WTC11 (cell line): ENCODE measurements at regions not wholly inside any gene's neighbourhood (a gene's known extent, or its start where the extent isn't known, plus 50 kb on each side); places are given as distances from the start of the nearest gene placed in this dataset.

Experiments
- ATAC-seq: fragments of 200-7000 bp; cut with Tn5 transposase; 2 replicates; pipeline ENCODE4 v1.10.0; 2021; ENCODE audit warnings: mild to moderate bottlenecking, moderate library complexity
- CTCF ChIA-PET: fragments of 300-600 bp; sonication (Branson Sonifier 250); formaldehyde crosslinking; loops from one replicate; lab custom pipeline; 2021; ENCODE audit warnings: antibody characterized with exemption; lab: Charles Lee
- POLR2A ChIA-PET: fragments of 350-600 bp; sonication (Branson Sonifier 250); formaldehyde crosslinking; loops from one replicate; lab custom pipeline; 2021; ENCODE audit warnings: antibody characterized with exemption; lab: Charles Lee
- DNase-seq: peaks from one replicate; pipeline ENCODE4 v3.0.0; 2021; ENCODE audit warnings: low spot score
- H3K27ac Mint-ChIP-seq: 2 replicates; pipeline ENCODE4 v1.8.0; 2021; ENCODE audit warnings: mixed read lengths
- H3K27me3 Mint-ChIP-seq: 2 replicates; pipeline ENCODE4 v1.8.0; 2021; ENCODE audit warnings: low read depth, mild to moderate bottlenecking, moderate library complexity, mixed read lengths
- H3K36me3 Mint-ChIP-seq: 2 replicates; pipeline ENCODE4 v1.8.0; 2021; ENCODE audit warnings: mixed read lengths
- H3K4me1 Mint-ChIP-seq: 2 replicates; pipeline ENCODE4 v1.8.0; 2022; ENCODE audit warnings: mixed read lengths
- H3K4me3 Mint-ChIP-seq: 2 replicates; pipeline ENCODE4 v1.8.0; 2021; ENCODE audit warnings: mild to moderate bottlenecking, moderate library complexity, mixed read lengths
- H3K9me3 Mint-ChIP-seq: 2 replicates; pipeline ENCODE4 v1.8.0; 2021; ENCODE audit warnings: mixed read lengths
- ATF6 ChIP-seq: sonication (generic); formaldehyde crosslinking; IDR thresholded peaks from 2 replicates; pipeline ENCODE4 v1.8.1; 2023; ENCODE audit warnings: mild to moderate bottlenecking, missing genetic modification reagents
- CBFB ChIP-seq: sonication (generic); formaldehyde crosslinking; IDR thresholded peaks from 2 replicates; pipeline ENCODE4 v1.8.1; 2022; ENCODE audit warnings: mild to moderate bottlenecking, low read depth, missing genetic modification reagents
- E2F1 ChIP-seq: sonication (generic); formaldehyde crosslinking; IDR thresholded peaks from 2 replicates; pipeline ENCODE4 v1.8.0; 2022; ENCODE audit warnings: mild to moderate bottlenecking, missing genetic modification reagents
- FOXJ3 ChIP-seq: sonication (generic); formaldehyde crosslinking; IDR thresholded peaks from 2 replicates; pipeline ENCODE4 v1.9.0; 2021; ENCODE audit warnings: missing genetic modification reagents, mild to moderate bottlenecking, borderline replicate concordance
- FOXP1 ChIP-seq: sonication (generic); formaldehyde crosslinking; IDR thresholded peaks from 2 replicates; pipeline ENCODE4 v1.8.0; 2022; ENCODE audit warnings: missing genetic modification reagents, mild to moderate bottlenecking, moderate library complexity, borderline replicate concordance
- GRHL2 ChIP-seq: fragments of 250-450 bp; sonication (Bioruptor Pico); IDR thresholded peaks from 2 replicates; pipeline ENCODE4 v1.8.0; 2022; ENCODE audit warnings: mild to moderate bottlenecking, moderate library complexity; ENCODE audit not compliant: insufficient replicate concordance, severe bottlenecking
- NFATC4 ChIP-seq: fragments of 250-450 bp; sonication (Bioruptor Pico); IDR thresholded peaks from 2 replicates; pipeline ENCODE4 v1.9.0; 2021; ENCODE audit warnings: mild to moderate bottlenecking
- NFE2L1 ChIP-seq: sonication (generic); formaldehyde crosslinking; IDR thresholded peaks from 2 replicates; pipeline ENCODE4 v1.8.1; 2023; ENCODE audit warnings: missing genetic modification reagents
- STAT6 ChIP-seq: sonication (generic); formaldehyde crosslinking; conservative IDR thresholded peaks from 2 replicates; pipeline ENCODE4 v1.8.1; 2023; ENCODE audit warnings: mild to moderate bottlenecking, low read depth, missing genetic modification reagents, moderate library complexity
- TCF7 ChIP-seq: sonication (generic); formaldehyde crosslinking; IDR thresholded peaks from 2 replicates; pipeline ENCODE4 v1.8.0; 2022; ENCODE audit warnings: mild to moderate bottlenecking, low read depth, missing genetic modification reagents, moderate library complexity
- TEAD1 ChIP-seq: sonication (generic); formaldehyde crosslinking; IDR thresholded peaks from 2 replicates; pipeline ENCODE4 v1.8.0; 2022; ENCODE audit warnings: mild to moderate bottlenecking, missing genetic modification reagents
- TEAD4 ChIP-seq: sonication (generic); formaldehyde crosslinking; IDR thresholded peaks from 2 replicates; pipeline ENCODE4 v1.8.0; 2022; ENCODE audit warnings: mild to moderate bottlenecking, missing genetic modification reagents
- ZNF219 ChIP-seq: sonication (generic); formaldehyde crosslinking; IDR thresholded peaks from 2 replicates; pipeline ENCODE4 v1.8.0; 2023; ENCODE audit warnings: missing genetic modification reagents, mild to moderate bottlenecking, borderline replicate concordance
- TF ChIP-seq, protein P1 (sequence below): sonication (generic); formaldehyde crosslinking; IDR thresholded peaks from 2 replicates; pipeline ENCODE4 v1.8.0; 2022; ENCODE audit warnings: mild to moderate bottlenecking, missing genetic modification reagents
- TF ChIP-seq, protein P2 (sequence below): sonication (generic); formaldehyde crosslinking; IDR thresholded peaks from 2 replicates; pipeline ENCODE4 v1.8.1; 2022; ENCODE audit warnings: low read depth, missing genetic modification reagents, borderline replicate concordance
- TF ChIP-seq, protein P3 (sequence below): sonication (generic); formaldehyde crosslinking; IDR thresholded peaks from 2 replicates; pipeline ENCODE4 v1.8.1; 2023; ENCODE audit warnings: mild to moderate bottlenecking, missing genetic modification reagents, moderate library complexity
- TF ChIP-seq, protein P4 (sequence below): fragments of 250-450 bp; sonication (Bioruptor Pico); IDR thresholded peaks from 2 replicates; pipeline ENCODE4 v1.9.0; 2021; ENCODE audit warnings: mild to moderate bottlenecking
- TF ChIP-seq, protein P5 (sequence below): sonication (generic); formaldehyde crosslinking; IDR thresholded peaks from 2 replicates; pipeline ENCODE4 v1.8.1; 2023; ENCODE audit warnings: mild to moderate bottlenecking, missing genetic modification reagents, moderate library complexity

- peaks cover 91% of the 10 kb centered on the region for H3K36me3 Mint-ChIP-seq
- H3K27me3 Mint-ChIP-seq: peaks cover 17% of the 10 kb centered on the region
- TF ChIP-seq, protein P1, sequence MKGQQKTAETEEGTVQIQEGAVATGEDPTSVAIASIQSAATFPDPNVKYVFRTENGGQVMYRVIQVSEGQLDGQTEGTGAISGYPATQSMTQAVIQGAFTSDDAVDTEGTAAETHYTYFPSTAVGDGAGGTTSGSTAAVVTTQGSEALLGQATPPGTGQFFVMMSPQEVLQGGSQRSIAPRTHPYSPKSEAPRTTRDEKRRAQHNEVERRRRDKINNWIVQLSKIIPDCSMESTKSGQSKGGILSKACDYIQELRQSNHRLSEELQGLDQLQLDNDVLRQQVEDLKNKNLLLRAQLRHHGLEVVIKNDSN (CRISPR knock-in tag): no peak
- TF ChIP-seq TCF7 (CRISPR knock-in tag): no peak
- no peak for TF ChIP-seq FOXJ3
- no peak for TF ChIP-seq STAT6 (CRISPR knock-in tag)
- TF ChIP-seq E2F1: no peak
- no peak for TF ChIP-seq CBFB (CRISPR knock-in tag)
- TF ChIP-seq GRHL2 (CRISPR knock-in tag): no peak
- no peak for TF ChIP-seq FOXP1 (CRISPR knock-in tag)
- no peak for TF ChIP-seq ATF6 (CRISPR knock-in tag)
- TF ChIP-seq TEAD1 (CRISPR knock-in tag): no peak
- TF ChIP-seq, protein P2, sequence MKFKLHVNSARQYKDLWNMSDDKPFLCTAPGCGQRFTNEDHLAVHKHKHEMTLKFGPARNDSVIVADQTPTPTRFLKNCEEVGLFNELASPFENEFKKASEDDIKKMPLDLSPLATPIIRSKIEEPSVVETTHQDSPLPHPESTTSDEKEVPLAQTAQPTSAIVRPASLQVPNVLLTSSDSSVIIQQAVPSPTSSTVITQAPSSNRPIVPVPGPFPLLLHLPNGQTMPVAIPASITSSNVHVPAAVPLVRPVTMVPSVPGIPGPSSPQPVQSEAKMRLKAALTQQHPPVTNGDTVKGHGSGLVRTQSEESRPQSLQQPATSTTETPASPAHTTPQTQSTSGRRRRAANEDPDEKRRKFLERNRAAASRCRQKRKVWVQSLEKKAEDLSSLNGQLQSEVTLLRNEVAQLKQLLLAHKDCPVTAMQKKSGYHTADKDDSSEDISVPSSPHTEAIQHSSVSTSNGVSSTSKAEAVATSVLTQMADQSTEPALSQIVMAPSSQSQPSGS (CRISPR knock-in tag): no peak
- TF ChIP-seq, protein P3, sequence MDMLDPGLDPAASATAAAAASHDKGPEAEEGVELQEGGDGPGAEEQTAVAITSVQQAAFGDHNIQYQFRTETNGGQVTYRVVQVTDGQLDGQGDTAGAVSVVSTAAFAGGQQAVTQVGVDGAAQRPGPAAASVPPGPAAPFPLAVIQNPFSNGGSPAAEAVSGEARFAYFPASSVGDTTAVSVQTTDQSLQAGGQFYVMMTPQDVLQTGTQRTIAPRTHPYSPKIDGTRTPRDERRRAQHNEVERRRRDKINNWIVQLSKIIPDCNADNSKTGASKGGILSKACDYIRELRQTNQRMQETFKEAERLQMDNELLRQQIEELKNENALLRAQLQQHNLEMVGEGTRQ (CRISPR knock-in tag): no peak
- no peak for TF ChIP-seq TEAD4
- TF ChIP-seq NFE2L1 (CRISPR knock-in tag): no peak
- TF ChIP-seq, protein P4, sequence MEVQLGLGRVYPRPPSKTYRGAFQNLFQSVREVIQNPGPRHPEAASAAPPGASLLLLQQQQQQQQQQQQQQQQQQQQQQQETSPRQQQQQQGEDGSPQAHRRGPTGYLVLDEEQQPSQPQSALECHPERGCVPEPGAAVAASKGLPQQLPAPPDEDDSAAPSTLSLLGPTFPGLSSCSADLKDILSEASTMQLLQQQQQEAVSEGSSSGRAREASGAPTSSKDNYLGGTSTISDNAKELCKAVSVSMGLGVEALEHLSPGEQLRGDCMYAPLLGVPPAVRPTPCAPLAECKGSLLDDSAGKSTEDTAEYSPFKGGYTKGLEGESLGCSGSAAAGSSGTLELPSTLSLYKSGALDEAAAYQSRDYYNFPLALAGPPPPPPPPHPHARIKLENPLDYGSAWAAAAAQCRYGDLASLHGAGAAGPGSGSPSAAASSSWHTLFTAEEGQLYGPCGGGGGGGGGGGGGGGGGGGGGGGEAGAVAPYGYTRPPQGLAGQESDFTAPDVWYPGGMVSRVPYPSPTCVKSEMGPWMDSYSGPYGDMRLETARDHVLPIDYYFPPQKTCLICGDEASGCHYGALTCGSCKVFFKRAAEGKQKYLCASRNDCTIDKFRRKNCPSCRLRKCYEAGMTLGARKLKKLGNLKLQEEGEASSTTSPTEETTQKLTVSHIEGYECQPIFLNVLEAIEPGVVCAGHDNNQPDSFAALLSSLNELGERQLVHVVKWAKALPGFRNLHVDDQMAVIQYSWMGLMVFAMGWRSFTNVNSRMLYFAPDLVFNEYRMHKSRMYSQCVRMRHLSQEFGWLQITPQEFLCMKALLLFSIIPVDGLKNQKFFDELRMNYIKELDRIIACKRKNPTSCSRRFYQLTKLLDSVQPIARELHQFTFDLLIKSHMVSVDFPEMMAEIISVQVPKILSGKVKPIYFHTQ (CRISPR knock-in tag): no peak
- no peak for TF ChIP-seq ZNF219 (CRISPR knock-in tag)
- TF ChIP-seq, protein P5, sequence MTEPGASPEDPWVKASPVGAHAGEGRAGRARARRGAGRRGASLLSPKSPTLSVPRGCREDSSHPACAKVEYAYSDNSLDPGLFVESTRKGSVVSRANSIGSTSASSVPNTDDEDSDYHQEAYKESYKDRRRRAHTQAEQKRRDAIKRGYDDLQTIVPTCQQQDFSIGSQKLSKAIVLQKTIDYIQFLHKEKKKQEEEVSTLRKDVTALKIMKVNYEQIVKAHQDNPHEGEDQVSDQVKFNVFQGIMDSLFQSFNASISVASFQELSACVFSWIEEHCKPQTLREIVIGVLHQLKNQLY (CRISPR knock-in tag): no peak
- TF ChIP-seq NFATC4 (CRISPR knock-in tag): no peak
- POLR2A ChIA-PET: no interaction called here
- DNase-seq (no peak), ATAC-seq (no peak)
- H3K9me3 Mint-ChIP-seq: peaks cover 91% of the 10 kb centered on the region
- CTCF ChIA-PET: no interaction called here
- no peak overlapping the region for H3K27ac Mint-ChIP-seq
- H3K4me3 Mint-ChIP-seq: no peak overlapping the region
- H3K4me1 Mint-ChIP-seq: no peaks in the 10 kb centered on the region
Measured at GRCh38 chr10:130430291-130430690, 294.1 kb downstream of the GLRX3 start.
